Fibroblast of lung (primary cell): ENCODE measurements at regions not wholly inside any gene's neighbourhood (a gene's known extent, or its start where the extent isn't known, plus 50 kb on each side); places are given as distances from the start of the nearest gene placed in this dataset.

Source experiments
- DNase-seq, 2 donors: peaks; one replicate each; pipeline versions ENCODE4 v3.0.0 to v3.0.0-alpha.2; 2010; ENCODE audit warnings: low read depth in 2 of 2
- H2AFZ ChIP-seq: 2 replicates; pipeline ENCODE4 v1.5.1; 2012; ENCODE audit warnings: low read length, control low read depth, inconsistent platforms
- H3K27ac ChIP-seq: 2 replicates; pipeline ENCODE4 v1.5.1; 2011; ENCODE audit warnings: low read length, control low read depth; ENCODE audit not compliant: insufficient read depth
- H3K27me3 ChIP-seq: 2 replicates; pipeline ENCODE4 v1.5.1; 2011; ENCODE audit warnings: mild to moderate bottlenecking, low read length; ENCODE audit not compliant: control insufficient read depth, insufficient read depth
- H3K36me3 ChIP-seq: 2 replicates; pipeline ENCODE4 v1.5.1; 2011; ENCODE audit warnings: low read length; ENCODE audit not compliant: control insufficient read depth, insufficient read depth
- H3K4me1 ChIP-seq: 2 replicates; pipeline ENCODE4 v1.5.1; 2011; ENCODE audit warnings: low read length; ENCODE audit not compliant: control insufficient read depth, insufficient read depth; ENCODE audit errors: extremely low read depth
- H3K4me2 ChIP-seq: 2 replicates; pipeline ENCODE4 v1.5.1; 2011; ENCODE audit warnings: low read length, control low read depth; ENCODE audit not compliant: insufficient read depth; ENCODE audit errors: extremely low read depth
- H3K4me3 ChIP-seq, 4 experiments: fragments of 200-600 bp in 1 of 4; sonication (generic) in 1 of 4; replicated peaks in 1 of 4; 2 replicates each; pipeline ENCODE4 v1.5.1; 2011 to 2016; ENCODE audit warnings: low read length in 4 of 4, low read depth in 3 of 4, mild to moderate bottlenecking in 3 of 4, control low read depth in 2 of 4, inconsistent platforms in 1 of 4, mixed read lengths in 1 of 4; ENCODE audit not compliant: insufficient read depth in 1 of 4; ENCODE audit errors: control extremely low read depth in 1 of 4
- H3K79me2 ChIP-seq: 2 replicates; pipeline ENCODE4 v1.5.1; 2012; ENCODE audit warnings: mild to moderate bottlenecking, low read length, inconsistent platforms; ENCODE audit not compliant: control insufficient read depth, insufficient read depth
- H3K9ac ChIP-seq: 2 replicates; pipeline ENCODE4 v1.5.1; 2011; ENCODE audit warnings: mild to moderate bottlenecking, low read length, control low read depth; ENCODE audit not compliant: insufficient read depth
- H3K9me3 ChIP-seq: 2 replicates; pipeline ENCODE4 v1.5.1; 2012; ENCODE audit warnings: low read depth, low read length; ENCODE audit not compliant: control insufficient read depth, insufficient read depth
- H4K20me1 ChIP-seq: 2 replicates; pipeline ENCODE4 v1.5.1; 2011; ENCODE audit warnings: low read length; ENCODE audit not compliant: control insufficient read depth, insufficient read depth; ENCODE audit errors: extremely low read depth
- CTCF ChIP-seq, 2 donors: IDR thresholded peaks in 1 of 2; conservative IDR thresholded peaks in 1 of 2; 1 replicate in 1 of 2; 2 replicates in 1 of 2; pipeline ENCODE4 v1.5.1; 2011 to 2012; ENCODE audit warnings: low read length in 2 of 2, control low read depth in 1 of 2, inconsistent platforms in 1 of 2, low read depth in 1 of 2, mild to moderate bottlenecking in 1 of 2
- EZH2 ChIP-seq: IDR thresholded peaks from 2 replicates; pipeline ENCODE4 v1.5.1; 2012; ENCODE audit warnings: low read length, control low read depth, mild to moderate bottlenecking; ENCODE audit errors: missing control alignments

GRCh38 chr9:117466111-117466510, 51.3 kb upstream of the ASTN2 start:
- H3K4me2 ChIP-seq = no peak overlapping the region
- no peak for TF ChIP-seq EZH2
- TF ChIP-seq CTCF (conservative IDR thresholded peaks at IDR 0.05 in 1 of 2, IDR thresholded peaks at IDR 0.05 in 1 of 2; ENCODE audit: low read depth in 1 of 2, low read length in 2 of 2) = no peak
- no peaks in the 10 kb centered on the region for H3K9me3 ChIP-seq
- no peak for DNase-seq
- H3K9ac ChIP-seq = no peak overlapping the region
- H3K79me2 ChIP-seq = no peaks in the 10 kb centered on the region
- no peaks in the 10 kb centered on the region for H3K27me3 ChIP-seq
- no peaks in the 10 kb centered on the region for H3K36me3 ChIP-seq
- H2AFZ ChIP-seq = no peak overlapping the region
- no peak overlapping the region for H3K4me3 ChIP-seq
- no peaks in the 10 kb centered on the region for H4K20me1 ChIP-seq
- H3K27ac ChIP-seq = no peak overlapping the region
- H3K4me1 ChIP-seq = no peaks in the 10 kb centered on the region

GRCh38 chr9:117465706-117466105, 50.8 kb upstream of the ASTN2 start:
- Histone ChIP-seq H3K27me3 (no peaks in the 10 kb centered on the region), H3K9ac (no peak overlapping the region), H3K9me3 (no peaks in the 10 kb centered on the region), H3K36me3 (no peaks in the 10 kb centered on the region), H2AFZ (no peak overlapping the region), H3K4me2 (no peak overlapping the region), H3K4me3 (no peak overlapping the region), H3K79me2 (no peaks in the 10 kb centered on the region), H4K20me1 (no peaks in the 10 kb centered on the region), H3K4me1 (no peaks in the 10 kb centered on the region), H3K27ac (no peak overlapping the region)
- TF ChIP-seq CTCF (conservative IDR thresholded peaks at IDR 0.05 in 1 of 2, IDR thresholded peaks at IDR 0.05 in 1 of 2; ENCODE audit: low read depth in 1 of 2, low read length in 2 of 2) (no peak), EZH2 (no peak)
- no peak for DNase-seq

GRCh38 chr9:117464941-117465616, 50.2 kb upstream of the ASTN2 start:
- Histone ChIP-seq H3K27me3 (no peaks in the 10 kb centered on the region), H3K9ac (no peak overlapping the region), H3K4me2 (no peak overlapping the region), H2AFZ (no peak overlapping the region), H4K20me1 (no peaks in the 10 kb centered on the region), H3K36me3 (no peaks in the 10 kb centered on the region), H3K4me3 (no peak overlapping the region), H3K79me2 (no peaks in the 10 kb centered on the region), H3K9me3 (no peaks in the 10 kb centered on the region), H3K27ac (no peak overlapping the region), H3K4me1 (no peaks in the 10 kb centered on the region)
- no peak for DNase-seq
- TF ChIP-seq EZH2 (no peak), CTCF (conservative IDR thresholded peaks at IDR 0.05 in 1 of 2, IDR thresholded peaks at IDR 0.05 in 1 of 2; ENCODE audit: low read depth in 1 of 2, low read length in 2 of 2) (no peak)
